Trophoblast cell (in vitro differentiated cells and primary cell): ENCODE measurements at regions not wholly inside any gene's neighbourhood (a gene's known extent, or its start where the extent isn't known, plus 50 kb on each side); places are given as distances from the start of the nearest gene placed in this dataset.

Experiments used
- DNase-seq, 2 donors: peaks; one replicate each; pipeline ENCODE4 v3.0.0-alpha.2; 2016
- H2AFZ ChIP-seq: 2 replicates; pipeline ENCODE4 v1.6.1; 2013; ENCODE audit warnings: low read length, moderate library complexity, mild to moderate bottlenecking; ENCODE audit not compliant: insufficient read depth, poor library complexity
- H2AK5ac ChIP-seq: 2 replicates; pipeline ENCODE4 v1.6.1; 2013; ENCODE audit warnings: mild to moderate bottlenecking, low read length
- H2BK120ac ChIP-seq: 2 replicates; pipeline ENCODE4 v1.6.1; 2013; ENCODE audit warnings: low read length, mild to moderate bottlenecking, moderate library complexity; ENCODE audit not compliant: insufficient read depth, poor library complexity
- H2BK12ac ChIP-seq: 2 replicates; pipeline ENCODE4 v1.6.1; 2013; ENCODE audit warnings: mild to moderate bottlenecking, low read length, moderate library complexity
- H2BK5ac ChIP-seq: 2 replicates; pipeline ENCODE4 v1.6.1; 2013; ENCODE audit warnings: low read length, low read depth, moderate library complexity, mild to moderate bottlenecking; ENCODE audit not compliant: poor library complexity
- H3K14ac ChIP-seq: 2 replicates; pipeline ENCODE4 v1.6.1; 2013; ENCODE audit warnings: mild to moderate bottlenecking, low read length
- H3K18ac ChIP-seq: 2 replicates; pipeline ENCODE4 v1.6.1; 2013; ENCODE audit warnings: mild to moderate bottlenecking, low read length
- H3K23ac ChIP-seq: 2 replicates; pipeline ENCODE4 v1.6.1; 2013; ENCODE audit warnings: low read length
- H3K27ac ChIP-seq: 2 replicates; pipeline ENCODE4 v1.5.1; 2013; ENCODE audit warnings: low read depth, mild to moderate bottlenecking, inconsistent platforms, low read length, moderate library complexity
- H3K27me3 ChIP-seq: 2 replicates; pipeline ENCODE4 v1.6.1; 2013; ENCODE audit warnings: inconsistent platforms, mild to moderate bottlenecking, low read length, moderate library complexity; ENCODE audit not compliant: insufficient read depth
- H3K36me3 ChIP-seq, 2 experiments: 1 replicate in 1 of 2; 2 replicates in 1 of 2; pipeline ENCODE4 v1.6.1; 2013; ENCODE audit warnings: low read length in 2 of 2, mild to moderate bottlenecking in 2 of 2, moderate library complexity in 1 of 2; ENCODE audit not compliant: insufficient read depth in 2 of 2, control insufficient read depth in 1 of 2
- H3K4ac ChIP-seq: 2 replicates; pipeline ENCODE4 v1.6.1; 2013; ENCODE audit warnings: low read depth, mild to moderate bottlenecking, low read length, moderate library complexity
- H3K4me1 ChIP-seq, 2 experiments: 1 replicate in 1 of 2; 2 replicates in 1 of 2; pipeline ENCODE4 v1.6.1; 2013; ENCODE audit warnings: low read length in 2 of 2, mild to moderate bottlenecking in 2 of 2, moderate library complexity in 1 of 2; ENCODE audit not compliant: insufficient read depth in 2 of 2, control insufficient read depth in 1 of 2
- H3K4me2 ChIP-seq: 2 replicates; pipeline ENCODE4 v1.6.1; 2013; ENCODE audit warnings: inconsistent platforms, mild to moderate bottlenecking, low read length, moderate library complexity
- H3K4me3 ChIP-seq: 2 replicates; pipeline ENCODE4 v1.5.1; 2013; ENCODE audit warnings: mild to moderate bottlenecking, low read depth, low read length, inconsistent platforms
- H3K79me1 ChIP-seq: one replicate; pipeline ENCODE4 v1.6.1; 2013; ENCODE audit warnings: low read length
- H3K79me2 ChIP-seq: 2 replicates; pipeline ENCODE4 v1.6.1; 2013; ENCODE audit warnings: low read length, mild to moderate bottlenecking; ENCODE audit not compliant: control insufficient read depth, insufficient read depth, poor library complexity
- H3K9ac ChIP-seq: 2 replicates; pipeline ENCODE4 v1.6.1; 2013; ENCODE audit warnings: mild to moderate bottlenecking, low read length
- H3K9me3 ChIP-seq: 2 replicates; pipeline ENCODE4 v1.6.1; 2013; ENCODE audit warnings: low read depth, mild to moderate bottlenecking, control low read depth, inconsistent platforms, low read length; ENCODE audit not compliant: insufficient read depth
- H4K12ac ChIP-seq: 2 replicates; pipeline ENCODE4 v1.6.1; 2013; ENCODE audit warnings: low read depth, mild to moderate bottlenecking, low read length, moderate library complexity
- H4K8ac ChIP-seq: 2 replicates; pipeline ENCODE4 v1.6.1; 2013; ENCODE audit warnings: low read depth, mild to moderate bottlenecking, low read length, moderate library complexity
- H4K91ac ChIP-seq: one replicate; pipeline ENCODE4 v1.6.1; 2013; ENCODE audit warnings: low read depth, mild to moderate bottlenecking, low read length, moderate library complexity
- WGBS: extraction: QIAGEN DNeasy Blood & Tissue Kit; methylation state at CpG from one replicate; pipeline ENCODE4 v1.1.7; 2013; ENCODE audit warnings: missing lambda C conversion rate; ENCODE audit not compliant: insufficient read length, insufficient coverage; ENCODE audit errors: extremely low coverage; 5-methylcytosine and 5-hydroxymethylcytosine counted together

DNA sequence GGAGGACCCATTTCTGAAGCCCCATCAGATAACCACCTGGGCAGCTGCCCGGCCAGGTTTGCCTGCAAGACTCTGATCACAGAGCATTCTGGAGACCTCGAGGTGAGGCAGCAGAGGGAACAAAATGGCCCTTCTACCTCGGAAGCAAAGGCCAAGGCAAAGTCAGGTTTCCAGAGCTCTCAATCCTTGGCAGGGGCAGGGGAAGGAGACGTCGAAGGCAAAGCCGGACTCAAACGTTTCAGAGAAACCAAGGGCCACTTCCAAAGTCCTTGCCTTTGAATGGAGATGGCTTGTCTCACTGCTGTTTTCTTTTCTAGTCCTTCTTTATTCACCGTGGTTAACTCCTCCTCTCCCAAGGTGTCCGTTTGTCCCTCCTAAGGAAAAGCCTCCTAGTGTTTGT lies 355.3 kb downstream of the SOX9 start:
- no peak overlapping the region for H3K4me3 ChIP-seq
- no peak overlapping the region for H3K27ac ChIP-seq
- no peak overlapping the region for H4K8ac ChIP-seq
- no peak overlapping the region for H2AFZ ChIP-seq
- H3K27me3 ChIP-seq = no peaks in the 10 kb centered on the region
- no peak overlapping the region for H3K23ac ChIP-seq
- no peaks in the 10 kb centered on the region for H3K79me1 ChIP-seq
- H3K14ac ChIP-seq = no peak overlapping the region
- H2BK120ac ChIP-seq = no peak overlapping the region
- no peak overlapping the region for H4K91ac ChIP-seq
- H3K18ac ChIP-seq = no peak overlapping the region
- no CpG with 5 or more reads among the region's 9 CpGs for WGBS
- no peak overlapping the region for H3K9ac ChIP-seq
- H2BK12ac ChIP-seq = no peak overlapping the region
- H3K36me3 ChIP-seq = no peaks in the 10 kb centered on the region
- H3K9me3 ChIP-seq = no peaks in the 10 kb centered on the region
- H2AK5ac ChIP-seq = no peak overlapping the region
- no peak overlapping the region for H3K4me2 ChIP-seq
- no peak overlapping the region for H4K12ac ChIP-seq
- H2BK5ac ChIP-seq = no peak overlapping the region
- H3K79me2 ChIP-seq = no peaks in the 10 kb centered on the region
- no peak for DNase-seq
- peaks cover 0 to 3% of the 10 kb centered on the region in 2 experiments for H3K4me1 ChIP-seq
- no peak overlapping the region for H3K4ac ChIP-seq

DNA sequence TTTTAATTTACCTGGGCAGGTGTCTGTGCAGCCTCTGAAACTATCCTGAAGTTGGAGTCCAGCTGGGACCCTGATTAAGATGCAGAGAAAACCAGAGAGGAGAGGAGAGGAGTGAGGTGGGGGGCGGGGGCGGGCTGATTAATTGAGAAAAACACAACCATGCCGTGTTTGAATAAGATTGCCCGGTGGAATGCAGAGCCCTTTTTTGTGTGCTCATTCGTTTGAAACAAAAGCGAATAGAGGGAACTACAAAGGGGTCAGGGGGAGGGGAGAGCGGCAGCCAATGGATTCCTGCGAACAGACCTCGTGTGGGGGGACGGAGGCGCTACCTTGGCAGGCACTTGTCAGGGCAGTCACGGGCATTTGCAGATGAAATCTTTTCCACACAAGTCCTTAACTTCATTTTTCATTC lies 355.8 kb downstream of the SOX9 start:
- Histone ChIP-seq H3K23ac (no peak overlapping the region), H4K8ac (no peak overlapping the region), H4K12ac (no peak overlapping the region), H3K18ac (no peak overlapping the region), H4K91ac (no peak overlapping the region), H3K79me2 (no peaks in the 10 kb centered on the region), H3K27me3 (no peaks in the 10 kb centered on the region), H2BK12ac (no peak overlapping the region), H2BK5ac (no peak overlapping the region), H3K27ac (no peak overlapping the region), H3K9me3 (no peaks in the 10 kb centered on the region), H3K4me3 (no peak overlapping the region), H3K4ac (no peak overlapping the region), H2AK5ac (no peak overlapping the region), H2BK120ac (no peak overlapping the region), H3K4me2 (no peak overlapping the region), H3K4me1 (peaks cover 0 to 3% of the 10 kb centered on the region in 2 experiments), H2AFZ (no peak overlapping the region), H3K9ac (no peak overlapping the region), H3K79me1 (no peaks in the 10 kb centered on the region), H3K14ac (no peak overlapping the region), H3K36me3 (no peaks in the 10 kb centered on the region)
- DNase-seq = no peak
- WGBS = no CpG with 5 or more reads among the region's 12 CpGs

DNA sequence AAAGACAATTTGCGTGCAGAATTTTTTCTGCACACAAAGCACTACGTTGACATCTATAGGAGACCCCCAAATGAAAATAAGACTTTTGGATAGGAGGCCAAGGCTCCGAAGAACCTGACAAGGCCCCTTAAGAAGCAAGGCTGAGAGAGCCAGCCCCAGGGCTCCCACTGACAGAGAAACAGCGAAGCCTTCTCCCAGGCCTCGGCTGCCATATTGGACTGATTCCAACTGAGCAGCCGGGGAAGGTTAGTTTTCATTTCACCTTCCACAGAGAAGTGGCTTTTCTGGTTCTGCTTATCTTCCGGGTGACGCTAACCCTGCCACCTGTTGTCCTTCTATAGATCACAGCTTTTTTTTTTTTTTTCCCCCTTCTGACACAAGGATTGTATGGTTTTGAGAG lies 356.7 kb downstream of the SOX9 start:
- H3K79me2 ChIP-seq = no peaks in the 10 kb centered on the region
- H4K12ac ChIP-seq = no peak overlapping the region
- no peaks in the 10 kb centered on the region for H3K27me3 ChIP-seq
- H2AK5ac ChIP-seq = no peak overlapping the region
- H3K9ac ChIP-seq = no peak overlapping the region
- no peak overlapping the region for H2BK12ac ChIP-seq
- H2BK5ac ChIP-seq = no peak overlapping the region
- no peaks in the 10 kb centered on the region for H3K9me3 ChIP-seq
- H3K36me3 ChIP-seq = no peaks in the 10 kb centered on the region
- H4K8ac ChIP-seq = no peak overlapping the region
- no peak overlapping the region for H3K14ac ChIP-seq
- no peak overlapping the region for H3K4me3 ChIP-seq
- H3K79me1 ChIP-seq = no peaks in the 10 kb centered on the region
- H3K4me1 ChIP-seq = peaks cover 0 to 3% of the 10 kb centered on the region in 2 experiments
- H2BK120ac ChIP-seq = no peak overlapping the region
- no peak overlapping the region for H4K91ac ChIP-seq
- no CpG with 5 or more reads among the region's 8 CpGs for WGBS
- H3K27ac ChIP-seq = no peak overlapping the region
- H3K23ac ChIP-seq = no peak overlapping the region
- peak in 1 of 2 donors; percentile 50 for DNase-seq
- no peak overlapping the region for H3K18ac ChIP-seq
- H2AFZ ChIP-seq = no peak overlapping the region
- H3K4ac ChIP-seq = no peak overlapping the region
- H3K4me2 ChIP-seq = no peak overlapping the region

DNA sequence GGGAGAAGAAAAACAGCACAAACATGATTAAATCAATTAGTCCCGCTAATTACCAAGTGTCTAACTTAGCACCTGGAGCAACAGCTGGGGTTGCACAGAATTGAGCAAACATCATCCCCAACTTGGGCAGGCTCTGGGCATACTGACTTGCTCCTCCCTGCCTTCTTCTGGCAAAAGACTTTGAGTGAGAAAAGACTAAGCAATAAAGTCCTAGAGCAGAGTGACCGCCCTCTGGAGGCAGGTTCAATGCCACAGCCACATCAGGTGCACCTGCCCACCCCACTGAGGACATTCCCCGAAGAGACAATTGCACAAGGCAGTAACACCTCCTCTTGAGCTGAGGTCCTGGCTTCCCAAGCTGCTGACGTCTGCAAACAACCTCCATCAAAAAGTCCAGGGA lies 358.3 kb downstream of the SOX9 start:
- H3K18ac ChIP-seq = no peak overlapping the region
- H2BK5ac ChIP-seq = no peak overlapping the region
- H4K91ac ChIP-seq = no peak overlapping the region
- no peak for DNase-seq
- H3K36me3 ChIP-seq = no peaks in the 10 kb centered on the region
- no peak overlapping the region for H3K27ac ChIP-seq
- no peak overlapping the region for H4K8ac ChIP-seq
- no peak overlapping the region for H3K4ac ChIP-seq
- no peak overlapping the region for H2AK5ac ChIP-seq
- H3K79me1 ChIP-seq = no peaks in the 10 kb centered on the region
- H2AFZ ChIP-seq = no peak overlapping the region
- no peak overlapping the region for H2BK120ac ChIP-seq
- no peak overlapping the region for H2BK12ac ChIP-seq
- H3K27me3 ChIP-seq = no peaks in the 10 kb centered on the region
- no peak overlapping the region for H3K14ac ChIP-seq
- no CpG with 5 or more reads among the region's 4 CpGs for WGBS
- H4K12ac ChIP-seq = no peak overlapping the region
- peaks cover 0 to 3% of the 10 kb centered on the region in 2 experiments for H3K4me1 ChIP-seq
- H3K79me2 ChIP-seq = no peaks in the 10 kb centered on the region
- H3K4me3 ChIP-seq = no peak overlapping the region
- no peak overlapping the region for H3K4me2 ChIP-seq
- no peaks in the 10 kb centered on the region for H3K9me3 ChIP-seq
- H3K9ac ChIP-seq = no peak overlapping the region
- no peak overlapping the region for H3K23ac ChIP-seq
